Thyroid gland (tissue), 4 donors: ENCODE measurements at regions not wholly inside any gene's neighbourhood (a gene's known extent, or its start where the extent isn't known, plus 50 kb on each side); places are given as distances from the start of the nearest gene placed in this dataset.

Experiments
- DNase-seq, 2 donors: peaks; one replicate each; pipeline ENCODE4 v3.0.0-alpha.2; 2019
- H3K27ac ChIP-seq, 3 donors: fragments of 200-600 bp; sonication (generic); 1 replicate in 2 of 3; 2 replicates in 1 of 3; pipeline ENCODE4 v1.5.1; 2016 to 2019; ENCODE audit warnings: mild to moderate bottlenecking in 1 of 3, moderate library complexity in 1 of 3
- H3K27me3 ChIP-seq: fragments of 200-600 bp; sonication (generic); one replicate; pipeline ENCODE4 v1.5.1; 2019
- H3K36me3 ChIP-seq, 2 donors: fragments of 200-600 bp; sonication (generic); one replicate each; pipeline ENCODE4 v1.5.1; 2016 to 2019
- H3K4me1 ChIP-seq, 2 donors: fragments of 200-600 bp; sonication (generic); one replicate each; pipeline ENCODE4 v1.5.1; 2017 to 2019
- H3K4me3 ChIP-seq, 3 donors: fragments of 200-600 bp; sonication (generic); replicated peaks in 1 of 3; 1 replicate in 2 of 3; 2 replicates in 1 of 3; pipeline ENCODE4 v1.5.1; 2016; ENCODE audit warnings: mild to moderate bottlenecking in 1 of 3
- H3K9me3 ChIP-seq: fragments of 200-600 bp; sonication (generic); one replicate; pipeline ENCODE4 v1.5.1; 2017
- CTCF ChIP-seq, 6 experiments: fragments of 200-600 bp in 3 of 6; fragments of 450-650 bp in 3 of 6; sonication (generic) in 3 of 6; IDR thresholded peaks; one replicate each; pipeline ENCODE4 v1.5.1; 2016 to 2019; ENCODE audit warnings: antibody characterized with exemption in 6 of 6, mild to moderate bottlenecking in 2 of 6, inconsistent platforms in 1 of 6, moderate library complexity in 1 of 6
- POLR2A ChIP-seq, 2 donors: fragments of 450-650 bp; IDR thresholded peaks; one replicate each; pipeline ENCODE4 v1.6.1; 2017; ENCODE audit warnings: antibody characterized with exemption in 2 of 2, mild to moderate bottlenecking in 2 of 2, moderate library complexity in 1 of 2
- WGBS, 2 donors: methylation state at CpG; one replicate each; pipeline ENCODE4 v1.1.5; 2017; 5-methylcytosine and 5-hydroxymethylcytosine counted together
- intact Hi-C: fragments of 100-400 bp; cut with DNase I; formaldehyde crosslinking; loops from one replicate; pipeline ENCODE4 v1.15.1; 2023

- no peak for DNase-seq
- no peaks in the 10 kb centered on the region for H3K27me3 ChIP-seq
- no peak overlapping the region for H3K27ac ChIP-seq
- WGBS, 2 donors: 70 to 84% methylated on average over 5 to 7 of the region's 7 CpGs
- intact Hi-C loops: no loop called here
- no peaks in the 10 kb centered on the region for H3K9me3 ChIP-seq
- TF ChIP-seq CTCF (IDR thresholded peaks at IDR 0.05) (no peak), POLR2A (IDR thresholded peaks at IDR 0.05) (no peak)
- no peak overlapping the region for H3K4me3 ChIP-seq
- H3K36me3 ChIP-seq: no peaks in the 10 kb centered on the region
- H3K4me1 ChIP-seq: peaks cover 2 to 5% of the 10 kb centered on the region in 2 donors
Measured at GRCh38 chr2:121150126-121150525, 134.9 kb downstream of the TFCP2L1 start.

GRCh38 chr2:121150713-121151112, 134.3 kb downstream of the TFCP2L1 start:
- no peak overlapping the region for H3K27ac ChIP-seq
- no peaks in the 10 kb centered on the region for H3K9me3 ChIP-seq
- H3K4me3 ChIP-seq: no peak overlapping the region
- 95 to 98% methylated on average over 4 of the region's 4 CpGs for WGBS, 2 donors
- peaks cover 4 to 10% of the 10 kb centered on the region in 2 donors for H3K4me1 ChIP-seq
- no peak for DNase-seq
- no peaks in the 10 kb centered on the region for H3K27me3 ChIP-seq
- intact Hi-C loops: no loop called here
- no peaks in the 10 kb centered on the region for H3K36me3 ChIP-seq
- TF ChIP-seq CTCF (IDR thresholded peaks at IDR 0.05) (no peak), POLR2A (IDR thresholded peaks at IDR 0.05) (no peak)

- intact Hi-C loops: no loop called here
- Histone ChIP-seq H3K27me3 (no peaks in the 10 kb centered on the region), H3K4me3 (no peak overlapping the region), H3K36me3 (no peaks in the 10 kb centered on the region), H3K9me3 (no peaks in the 10 kb centered on the region), H3K4me1 (peaks cover 4 to 12% of the 10 kb centered on the region in 2 donors), H3K27ac (no peak overlapping the region)
- no peak for TF ChIP-seq CTCF (IDR thresholded peaks at IDR 0.05)
- TF ChIP-seq POLR2A (IDR thresholded peaks at IDR 0.05): no peak
- peak; percentile 46 to 53 for DNase-seq
- 83 to 86% methylated on average over 14 of the region's 14 CpGs for WGBS, 2 donors
Measured at GRCh38 chr2:121151311-121152109, 133.5 kb downstream of the TFCP2L1 start.

GRCh38 chr2:121152861-121153260, 132.1 kb downstream of the TFCP2L1 start:
- WGBS, 2 donors: 90 to 93% methylated on average over 6 to 7 of the region's 7 CpGs
- Histone ChIP-seq H3K4me1 (peaks cover 4 to 12% of the 10 kb centered on the region in 2 donors), H3K27me3 (no peaks in the 10 kb centered on the region), H3K4me3 (no peak overlapping the region), H3K36me3 (no peaks in the 10 kb centered on the region), H3K9me3 (no peaks in the 10 kb centered on the region), H3K27ac (no peak overlapping the region)
- no peak for DNase-seq
- TF ChIP-seq CTCF (IDR thresholded peaks at IDR 0.05): no peak
- no peak for TF ChIP-seq POLR2A (IDR thresholded peaks at IDR 0.05)
- intact Hi-C loops: no loop called here

GRCh38 chr2:121153516-121153915, 131.5 kb downstream of the TFCP2L1 start:
- 69 to 84% methylated on average over 6 of the region's 6 CpGs for WGBS, 2 donors
- no peak overlapping the region for H3K4me3 ChIP-seq
- no peaks in the 10 kb centered on the region for H3K27me3 ChIP-seq
- DNase-seq: no peak
- no peaks in the 10 kb centered on the region for H3K36me3 ChIP-seq
- H3K27ac ChIP-seq: no peak overlapping the region
- no peaks in the 10 kb centered on the region for H3K9me3 ChIP-seq
- peaks cover 4 to 12% of the 10 kb centered on the region in 2 donors for H3K4me1 ChIP-seq
- no peak for TF ChIP-seq POLR2A (IDR thresholded peaks at IDR 0.05)
- TF ChIP-seq CTCF (IDR thresholded peaks at IDR 0.05): no peak
- intact Hi-C loops: no loop called here
